ENCODE measurements at regions not wholly inside any gene's neighbourhood (a gene's known extent, or its start where the extent isn't known, plus 50 kb on each side); places are given as distances from the start of the nearest gene placed in this dataset.

GRCh38 chr4:159026329-159026728 lies 76.5 kb upstream of the RAPGEF2 start:
- TF ChIP-seq CTCF (conservative IDR thresholded peaks at IDR 0.05 in 1 of 2, IDR thresholded peaks at IDR 0.05 in 1 of 2; ENCODE audit: low read depth in 1 of 2, low read length in 2 of 2): no peak
- TF ChIP-seq EZH2 (IDR thresholded peaks at IDR 0.05; ENCODE audit: low read length, missing control alignments): no peak
